Keratinocyte (primary cell): ENCODE measurements at regions not wholly inside any gene's neighbourhood (a gene's known extent, or its start where the extent isn't known, plus 50 kb on each side); places are given as distances from the start of the nearest gene placed in this dataset.

Experiments used
- CTCF ChIP-seq, 3 experiments: IDR thresholded peaks in 1 of 3; conservative IDR thresholded peaks in 1 of 3; optimal IDR thresholded peaks in 1 of 3; 2 replicates in 2 of 3; 3 replicates in 1 of 3; pipeline versions ENCODE3 to v1.5.1; 2011; ENCODE audit warnings: low read length in 3 of 3, mild to moderate bottlenecking in 3 of 3, moderate library complexity in 2 of 3, control low read depth in 1 of 3, inconsistent platforms in 1 of 3; ENCODE audit not compliant: insufficient read depth in 2 of 3; ENCODE audit errors: extremely low read depth in 1 of 3
- EZH2 ChIP-seq: IDR thresholded peaks from one replicate; pipeline ENCODE4 v1.6.1; 2012; ENCODE audit warnings: inconsistent platforms, mild to moderate bottlenecking, low read length, moderate library complexity

GRCh38 chr3:5579139-5579602 lies 391.7 kb downstream of the EDEM1 start:
- TF ChIP-seq EZH2 (no peak), CTCF (optimal IDR thresholded peaks at IDR 0.05 in 1 of 3, IDR thresholded peaks at IDR 0.05 in 1 of 3, conservative IDR thresholded peaks at IDR 0.05 in 1 of 3; ENCODE audit: extremely low read depth in 1 of 3, insufficient read depth in 2 of 3, low read length in 3 of 3) (no peak)
